ENCODE measurements at regions not wholly inside any gene's neighbourhood (a gene's known extent, or its start where the extent isn't known, plus 50 kb on each side); places are given as distances from the start of the nearest gene placed in this dataset.

- Histone ChIP-seq H3K27me3 (ENCODE audit: insufficient read depth, low read length) (no peaks in the 10 kb centered on the region), H3K9me2 (ENCODE audit: low read depth, low read length) (no peaks in the 10 kb centered on the region), H3K4me3 (ENCODE audit: low read depth, low read length, poor library complexity, severe bottlenecking) (no peak overlapping the region), H3K9me3 (ENCODE audit: low read length) (no peaks in the 10 kb centered on the region), H3K36me3 (ENCODE audit: insufficient read depth, low read length) (no peaks in the 10 kb centered on the region), H2AFZ (ENCODE audit: low read length) (no peak overlapping the region), H4K20me1 (ENCODE audit: insufficient read depth, low read length) (no peaks in the 10 kb centered on the region), H3K4me1 (ENCODE audit: insufficient read depth, low read length, severe bottlenecking) (no peaks in the 10 kb centered on the region), H3F3A (ENCODE audit: insufficient read depth, low read length) (no peaks in the 10 kb centered on the region), H3K79me2 (ENCODE audit: insufficient read depth, low read length) (no peaks in the 10 kb centered on the region), H3K27ac (ENCODE audit: low read depth, low read length, poor library complexity, severe bottlenecking) (no peak overlapping the region), H3K4me2 (ENCODE audit: low read length) (no peak overlapping the region), H3K9ac (ENCODE audit: low read length) (no peak overlapping the region)
- TF ChIP-seq EZH2 (IDR thresholded peaks at IDR 0.05; ENCODE audit: borderline replicate concordance, low read length) = no peak
- TF ChIP-seq CTCF (IDR thresholded peaks at IDR 0.05; ENCODE audit: low read length) = no peak
Measured at GRCh38 chr1:213572912-213573647, 414.7 kb upstream of the PROX1 start.

GRCh38 chr1:213573648-213574009, 414.1 kb upstream of the PROX1 start:
- no peak overlapping the region for H2AFZ ChIP-seq (ENCODE audit: low read length)
- H4K20me1 ChIP-seq (ENCODE audit: insufficient read depth, low read length) = no peaks in the 10 kb centered on the region

GRCh38 chr1:213582976-213583567, 404.7 kb upstream of the PROX1 start:
- no peaks in the 10 kb centered on the region for H3K27me3 ChIP-seq (ENCODE audit: insufficient read depth, low read length)
- H3K9me2 ChIP-seq (ENCODE audit: low read depth, low read length) = no peaks in the 10 kb centered on the region
- no peaks in the 10 kb centered on the region for H3K9me3 ChIP-seq (ENCODE audit: low read length)
- no peaks in the 10 kb centered on the region for H4K20me1 ChIP-seq (ENCODE audit: insufficient read depth, low read length)
- H3K4me2 ChIP-seq (ENCODE audit: low read length) = no peak overlapping the region
- no peaks in the 10 kb centered on the region for H3F3A ChIP-seq (ENCODE audit: insufficient read depth, low read length)
- no peaks in the 10 kb centered on the region for H3K36me3 ChIP-seq (ENCODE audit: insufficient read depth, low read length)
- H2AFZ ChIP-seq (ENCODE audit: low read length) = no peak overlapping the region
- TF ChIP-seq CTCF (IDR thresholded peaks at IDR 0.05; ENCODE audit: low read length) = no peak
- TF ChIP-seq EZH2 (IDR thresholded peaks at IDR 0.05; ENCODE audit: borderline replicate concordance, low read length) = no peak
- H3K9ac ChIP-seq (ENCODE audit: low read length) = no peak overlapping the region
- no peaks in the 10 kb centered on the region for H3K4me1 ChIP-seq (ENCODE audit: insufficient read depth, low read length, severe bottlenecking)
- no peaks in the 10 kb centered on the region for H3K79me2 ChIP-seq (ENCODE audit: insufficient read depth, low read length)
- H3K4me3 ChIP-seq (ENCODE audit: low read depth, low read length, poor library complexity, severe bottlenecking) = no peak overlapping the region
- no peak overlapping the region for H3K27ac ChIP-seq (ENCODE audit: low read depth, low read length, poor library complexity, severe bottlenecking)

More at GRCh38 chr1:213573648-213574009, 414.1 kb upstream of the PROX1 start:
- H3K79me2 ChIP-seq (ENCODE audit: insufficient read depth, low read length) = no peaks in the 10 kb centered on the region
- H3K9ac ChIP-seq (ENCODE audit: low read length) = no peak overlapping the region
- H3K4me3 ChIP-seq (ENCODE audit: low read depth, low read length, poor library complexity, severe bottlenecking) = no peak overlapping the region
- H3K27me3 ChIP-seq (ENCODE audit: insufficient read depth, low read length) = no peaks in the 10 kb centered on the region
- no peaks in the 10 kb centered on the region for H3K9me3 ChIP-seq (ENCODE audit: low read length)
- H3K27ac ChIP-seq (ENCODE audit: low read depth, low read length, poor library complexity, severe bottlenecking) = no peak overlapping the region
- no peaks in the 10 kb centered on the region for H3K36me3 ChIP-seq (ENCODE audit: insufficient read depth, low read length)
- no peak for TF ChIP-seq EZH2 (IDR thresholded peaks at IDR 0.05; ENCODE audit: borderline replicate concordance, low read length)
- no peak for TF ChIP-seq CTCF (IDR thresholded peaks at IDR 0.05; ENCODE audit: low read length)
- no peak overlapping the region for H3K4me2 ChIP-seq (ENCODE audit: low read length)
- H3F3A ChIP-seq (ENCODE audit: insufficient read depth, low read length) = no peaks in the 10 kb centered on the region
- no peaks in the 10 kb centered on the region for H3K9me2 ChIP-seq (ENCODE audit: low read depth, low read length)
- H3K4me1 ChIP-seq (ENCODE audit: insufficient read depth, low read length, severe bottlenecking) = no peaks in the 10 kb centered on the region

Measured in OCI-LY1 (cell line).